OCI-LY7 (cell line): ENCODE measurements at regions not wholly inside any gene's neighbourhood (a gene's known extent, or its start where the extent isn't known, plus 50 kb on each side); places are given as distances from the start of the nearest gene placed in this dataset.

Experiments
- CTCF ChIP-seq: fragments of 200-600 bp; sonication (generic); conservative IDR thresholded peaks from 2 replicates; pipeline ENCODE4 v1.5.1; 2014; ENCODE audit warnings: mild to moderate bottlenecking, antibody characterized with exemption, low read length, moderate library complexity, mixed read lengths
- EZH2phosphoT487 ChIP-seq: fragments of 200-600 bp; sonication (generic); IDR thresholded peaks from 2 replicates; pipeline ENCODE4 v1.6.1; 2018; ENCODE audit warnings: low read depth, borderline replicate concordance, mild to moderate bottlenecking, mixed run types, antibody characterized with exemption, low read length, moderate library complexity, mixed read lengths

DNA sequence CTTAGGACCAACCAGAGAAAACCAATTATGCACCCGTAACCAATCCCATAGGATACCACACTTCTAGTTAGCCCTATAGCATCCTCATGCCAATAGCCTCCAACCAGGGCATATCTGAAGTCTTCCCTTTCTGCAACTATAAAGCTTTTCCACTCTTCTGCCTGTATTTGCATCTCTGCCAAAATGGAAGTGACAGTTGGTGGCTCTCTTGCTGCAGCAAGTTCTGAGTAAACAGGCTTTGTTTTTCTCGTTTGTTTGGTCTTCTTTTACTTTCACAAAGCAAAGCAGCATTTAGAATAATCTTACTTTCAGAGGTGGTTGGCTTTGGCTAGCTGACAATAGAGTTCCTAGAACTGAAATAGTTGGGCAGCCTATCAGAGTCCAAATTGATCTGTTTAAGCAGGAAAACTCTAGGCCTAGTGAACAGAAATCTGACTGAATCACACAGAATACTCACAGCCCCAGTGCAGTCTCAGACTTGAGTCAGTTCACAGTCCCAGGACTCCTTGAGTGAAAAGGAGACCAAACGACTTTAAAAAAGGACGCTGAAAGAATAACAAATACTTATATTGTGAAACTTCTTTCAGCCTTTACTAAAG lies 1029.7 kb upstream of the LRFN5 start:
- TF ChIP-seq CTCF = no peak
- no peak for TF ChIP-seq EZH2phosphoT487
